HS-5 (cell line): ENCODE measurements at regions not wholly inside any gene's neighbourhood (a gene's known extent, or its start where the extent isn't known, plus 50 kb on each side); places are given as distances from the start of the nearest gene placed in this dataset.

ENCODE experiments used
- DNase-seq: peaks from one replicate; pipeline ENCODE4 v3.0.0-alpha.2; 2012; ENCODE audit warnings: low read depth

DNA sequence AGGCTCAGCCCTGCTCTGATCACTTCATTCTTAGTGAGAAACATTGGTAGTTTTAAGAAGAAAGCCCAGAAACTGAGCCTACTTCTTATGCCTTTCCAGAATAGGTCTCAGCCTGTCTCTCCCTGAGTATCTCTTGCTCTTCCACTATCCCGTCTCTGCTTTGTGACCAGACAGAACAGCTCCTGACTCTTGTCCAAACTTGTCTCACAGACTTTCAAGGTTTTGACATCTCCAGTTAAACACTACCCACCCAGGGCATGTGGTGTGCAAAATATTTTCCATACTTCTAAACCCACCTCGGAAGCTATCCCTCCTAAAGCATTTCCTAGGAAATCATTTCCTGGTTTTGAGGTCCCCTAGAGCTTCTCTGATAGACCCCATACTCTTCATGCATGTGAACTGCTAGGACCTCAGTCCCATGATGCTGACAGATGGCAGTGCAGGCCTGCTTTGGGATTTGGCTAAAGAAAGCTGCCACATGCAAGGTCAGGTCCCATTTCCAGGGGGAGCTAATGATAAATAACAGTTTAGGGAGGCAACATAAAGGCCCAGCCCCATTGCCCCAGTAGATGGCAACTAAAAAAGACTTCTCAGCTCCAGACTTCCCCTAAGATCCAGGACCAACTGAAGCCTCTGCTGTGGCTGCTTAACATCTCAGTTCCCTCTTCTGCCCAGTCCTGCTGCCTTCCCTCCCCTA lies 211.5 kb downstream of the MED10 start:
- no peak for DNase-seq

DNA sequence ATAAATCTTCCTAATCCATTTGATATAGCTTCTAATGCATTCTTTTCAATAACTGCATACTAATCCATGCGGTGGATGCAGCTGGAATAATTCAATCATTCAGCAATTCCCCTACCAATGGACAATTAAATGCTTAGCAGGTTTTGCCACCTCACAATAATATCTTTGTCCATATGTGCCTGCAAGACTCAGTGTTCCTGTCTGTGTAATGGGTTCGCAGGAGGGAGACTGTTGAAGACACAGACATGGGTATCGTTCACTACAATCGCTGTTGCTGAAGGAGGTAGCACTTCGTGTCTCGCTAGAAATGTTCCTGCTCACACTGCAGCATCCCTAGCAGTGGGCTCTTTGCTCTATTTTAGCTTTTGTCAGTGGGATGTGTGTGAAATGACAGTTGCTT lies 214.4 kb downstream of the MED10 start:
- DNase-seq, result no peak

DNA sequence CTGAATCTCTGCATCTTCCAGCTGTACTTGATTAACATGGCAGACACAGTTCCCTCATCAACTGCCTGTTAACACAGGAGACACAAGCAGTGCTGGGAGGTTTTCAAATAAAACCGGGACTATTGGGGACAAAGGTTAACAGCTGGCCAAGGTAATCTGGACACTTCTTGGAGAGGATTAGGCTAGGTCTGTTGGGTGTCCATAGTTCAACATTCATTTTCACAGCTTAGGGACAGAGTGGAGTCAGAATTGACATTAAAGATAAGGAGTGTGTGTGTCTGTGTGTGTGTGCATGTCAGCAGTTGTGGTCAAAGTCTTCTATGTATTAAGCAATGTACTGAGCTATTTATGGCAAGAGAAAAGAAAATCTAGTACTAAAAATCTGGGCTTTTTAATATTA lies 216.2 kb downstream of the MED10 start:
- no peak for DNase-seq

DNA sequence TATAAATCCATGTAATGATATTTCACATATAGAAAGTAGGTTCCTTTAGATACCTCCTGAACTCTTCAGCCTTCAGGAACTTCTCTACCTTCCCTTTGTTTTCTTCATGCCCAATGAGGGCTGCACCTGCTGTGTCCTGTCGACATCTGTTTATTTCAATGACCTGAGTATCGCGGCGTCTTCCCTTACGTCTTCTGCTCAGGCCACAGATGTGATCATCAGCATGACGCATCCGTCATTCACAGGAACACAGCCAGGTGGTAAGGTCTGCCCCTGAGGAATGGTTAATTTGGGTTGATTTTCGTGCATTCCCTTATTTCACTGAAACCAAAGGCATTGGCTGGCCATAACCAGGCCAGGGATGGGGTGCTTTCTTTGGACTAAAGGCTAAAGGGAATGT lies 217.1 kb downstream of the MED10 start:
- no peak for DNase-seq

DNA sequence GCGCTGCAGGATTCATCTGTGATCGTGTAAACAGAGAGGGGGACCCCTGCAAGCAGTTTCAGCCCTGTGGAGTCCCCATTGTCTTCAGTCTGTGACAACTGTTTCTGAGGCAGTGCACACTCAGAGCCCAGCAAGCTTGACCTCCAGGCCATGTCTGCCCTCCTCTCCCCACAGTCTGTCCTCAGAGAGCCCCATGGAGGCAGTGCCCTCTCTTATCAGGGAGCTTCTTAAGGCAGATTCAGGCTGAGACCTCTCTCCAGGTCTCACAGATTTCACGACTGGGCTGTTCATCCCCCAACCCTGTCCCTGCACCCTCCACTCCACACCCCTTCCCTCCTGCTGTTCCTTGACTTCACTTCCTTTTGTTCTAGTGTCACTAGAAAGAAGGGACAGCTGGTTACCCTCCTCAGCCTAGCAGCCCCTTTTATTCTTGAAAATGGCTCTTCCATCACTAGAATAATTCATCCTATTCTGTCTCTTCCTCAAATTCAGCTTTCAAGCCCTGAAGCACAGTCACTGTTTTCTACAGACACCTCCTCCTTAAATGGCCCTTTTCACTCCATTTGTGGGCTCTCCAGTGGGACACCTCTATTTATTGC lies 218.4 kb downstream of the MED10 start:
- DNase-seq, result no peak

DNA sequence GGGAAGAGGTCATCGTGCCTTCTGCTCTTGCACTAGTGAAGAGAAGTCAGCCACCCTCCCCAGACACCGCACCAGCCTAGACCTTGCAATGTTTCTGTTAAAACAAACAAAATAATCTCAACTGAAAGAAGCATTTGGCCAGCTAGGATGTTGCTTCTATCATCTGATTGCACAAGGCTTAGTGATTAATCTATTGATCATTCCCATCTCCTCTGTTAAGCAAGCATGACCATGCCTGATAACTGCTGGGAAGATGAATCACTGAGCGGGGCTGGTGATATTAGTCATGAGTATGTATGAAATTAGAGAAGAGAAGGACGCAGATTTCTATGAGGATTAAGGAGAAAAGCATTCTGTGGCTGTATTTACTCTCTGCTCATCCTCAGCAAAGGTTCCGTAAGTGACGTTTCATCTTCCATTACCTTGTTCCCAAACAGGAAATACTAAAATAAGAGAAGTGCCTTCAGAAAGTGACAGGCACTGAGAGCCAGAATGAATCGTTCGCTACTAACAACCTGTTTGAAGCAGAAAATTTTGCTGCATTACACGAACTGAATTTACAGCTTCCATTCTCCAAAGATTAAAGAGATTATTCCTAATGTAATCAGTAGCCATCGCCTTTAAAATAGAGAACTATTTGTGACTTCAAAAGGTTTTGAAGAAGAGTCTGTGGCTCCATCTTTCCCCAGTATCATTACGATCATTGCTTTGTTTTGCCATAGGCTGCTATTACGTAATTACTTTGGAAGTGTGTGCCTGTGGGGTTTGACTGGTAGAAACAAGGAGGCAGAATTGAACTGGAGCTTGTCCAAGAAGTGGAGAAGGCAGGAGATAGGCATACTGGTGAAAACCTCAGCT lies 219.1 kb downstream of the MED10 start:
- DNase-seq, result peak; percentile 100

DNA sequence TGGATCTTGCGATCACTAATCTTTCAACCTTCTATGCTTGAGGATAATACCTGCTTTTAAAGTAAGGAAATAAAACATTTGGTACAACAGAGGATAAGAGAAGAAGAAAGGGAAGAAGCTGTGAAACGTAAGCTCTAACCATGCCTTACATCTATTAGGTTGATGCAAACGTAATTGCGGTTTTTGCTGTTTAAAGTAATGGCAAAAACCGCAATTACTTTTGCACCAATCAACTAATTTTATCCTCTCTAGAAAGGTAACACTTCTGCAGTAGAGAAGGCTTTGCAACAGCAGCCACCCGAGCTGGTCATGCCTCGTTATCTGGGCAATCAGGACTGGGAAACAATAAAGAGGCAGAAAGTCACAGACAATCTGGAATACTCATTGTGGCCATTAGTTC lies 224.1 kb downstream of the MED10 start:
- DNase-seq, result no peak

DNA sequence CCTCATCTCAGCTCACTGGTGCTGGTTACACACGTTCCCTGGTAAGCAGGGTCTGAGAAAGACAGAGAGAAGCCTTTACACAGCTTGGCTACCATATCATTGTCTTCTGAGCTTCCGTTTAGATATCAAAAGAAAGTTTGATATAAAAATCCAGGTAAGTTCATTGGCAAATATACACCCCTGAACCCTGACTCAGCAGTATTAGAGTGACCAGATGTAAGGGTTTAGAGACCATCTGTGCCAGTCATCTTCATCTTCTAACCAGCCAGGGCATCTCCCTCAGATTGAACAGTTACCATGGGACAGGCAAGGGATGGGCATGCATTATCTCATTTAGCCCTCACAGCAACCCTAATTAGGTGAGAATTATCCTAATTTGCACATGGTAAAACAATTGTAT lies 232.1 kb downstream of the MED10 start:
- no peak for DNase-seq

DNA sequence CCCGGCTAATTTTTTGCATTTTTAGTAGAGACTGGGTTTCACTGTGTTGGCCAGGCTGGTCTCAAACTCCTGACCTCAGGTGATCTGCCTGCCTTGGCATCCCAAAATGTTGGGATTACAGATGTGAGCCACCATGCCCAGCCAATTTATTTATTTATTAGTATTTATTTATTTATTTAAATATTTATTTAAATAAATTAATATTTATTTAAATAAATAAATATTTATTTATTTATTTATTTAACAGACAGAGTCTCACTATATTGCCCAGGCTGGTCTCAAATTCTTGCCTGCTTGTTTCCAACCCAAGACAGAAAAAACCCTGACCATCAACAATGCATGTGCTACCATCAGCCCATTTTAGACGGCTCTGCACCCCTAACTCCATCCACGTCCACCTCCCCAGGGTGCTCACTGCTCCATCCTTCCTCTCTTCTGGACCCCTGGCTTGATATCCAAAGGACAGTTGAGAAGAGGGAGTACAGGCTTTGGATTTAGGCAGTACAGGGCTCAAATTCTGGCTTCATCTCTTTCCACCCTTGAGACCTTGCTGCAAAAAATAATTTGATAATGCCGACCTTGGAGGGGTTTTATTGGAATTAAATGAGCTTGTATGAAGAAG lies 232.6 kb downstream of the MED10 start:
- DNase-seq, result no peak

DNA sequence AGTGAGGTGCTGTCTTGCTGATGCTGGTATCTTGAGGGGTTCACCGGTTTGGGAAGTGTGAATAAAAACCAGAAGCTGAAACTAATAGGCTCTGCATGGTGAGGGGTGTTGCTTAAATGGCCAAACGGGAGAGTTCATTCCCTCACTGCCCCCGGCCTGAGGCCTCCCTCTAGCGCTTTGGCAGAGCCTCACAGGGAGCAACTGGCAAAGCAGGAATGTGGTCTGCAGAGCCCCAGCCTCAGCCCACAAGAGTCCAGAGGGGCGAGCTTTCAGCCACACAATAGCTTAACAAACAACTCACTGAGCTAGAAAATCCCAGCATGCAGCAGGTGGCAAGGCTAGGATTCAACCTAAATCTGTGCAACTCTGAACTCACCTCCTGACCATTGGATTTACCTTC lies 234.8 kb downstream of the MED10 start:
- no peak for DNase-seq

DNA sequence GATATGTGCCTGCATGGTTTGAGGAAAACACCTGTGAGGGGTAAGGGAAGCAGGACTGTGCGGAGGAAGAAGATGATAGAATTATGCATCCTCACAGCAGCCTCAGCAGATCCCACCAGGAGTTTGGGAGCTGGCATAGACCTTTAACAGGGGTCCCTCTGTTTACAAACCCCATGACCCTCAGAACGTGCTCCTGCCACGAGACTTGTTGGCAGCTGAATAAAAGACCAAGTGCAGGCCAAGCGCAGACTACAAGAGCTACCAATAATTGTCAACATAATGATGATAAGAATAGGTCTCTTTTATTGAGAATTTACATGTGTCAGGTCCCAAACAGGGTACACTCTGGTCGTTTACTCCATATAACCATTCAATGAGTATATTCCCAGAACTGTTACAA lies 236.0 kb downstream of the MED10 start:
- no peak for DNase-seq

DNA sequence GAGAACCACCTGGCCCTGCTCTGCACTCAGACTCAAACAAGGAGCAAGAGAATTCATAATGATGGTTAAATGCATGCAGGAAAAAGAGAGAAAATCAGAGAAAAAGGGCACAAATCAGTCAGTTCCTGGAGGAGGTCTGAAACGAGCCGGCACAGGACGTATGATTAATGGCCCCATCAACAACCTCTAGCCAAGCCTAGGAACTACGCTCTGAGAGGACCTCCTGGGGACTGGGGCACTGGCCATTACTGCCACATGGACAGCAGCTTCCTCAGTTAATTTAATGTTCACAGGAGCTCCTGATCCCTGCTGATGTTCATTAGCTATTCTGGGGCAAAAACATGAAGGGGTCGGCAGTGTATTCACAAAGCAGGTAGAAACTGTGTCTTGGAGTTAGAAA lies 238.1 kb downstream of the MED10 start:
- DNase-seq, result no peak

DNA sequence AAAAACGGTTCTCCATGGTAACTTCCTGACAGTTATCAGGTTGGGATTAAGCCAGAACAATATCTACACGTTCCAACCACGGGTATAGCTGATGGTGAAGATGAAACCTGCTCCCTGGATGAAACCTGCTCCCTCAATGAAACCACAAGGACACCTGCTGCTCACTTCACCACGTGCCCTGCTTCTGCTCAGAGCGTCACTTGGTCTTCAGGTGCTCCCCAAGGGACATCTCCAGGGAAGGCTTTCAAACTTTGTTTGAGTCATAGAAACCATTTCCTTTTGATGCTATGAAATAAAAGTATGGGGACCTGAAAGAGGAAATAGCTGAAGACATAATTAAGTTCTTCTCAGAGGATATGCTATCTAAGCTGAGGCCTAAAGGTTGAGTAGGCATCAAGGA lies 242.4 kb downstream of the MED10 start:
- no peak for DNase-seq

DNA sequence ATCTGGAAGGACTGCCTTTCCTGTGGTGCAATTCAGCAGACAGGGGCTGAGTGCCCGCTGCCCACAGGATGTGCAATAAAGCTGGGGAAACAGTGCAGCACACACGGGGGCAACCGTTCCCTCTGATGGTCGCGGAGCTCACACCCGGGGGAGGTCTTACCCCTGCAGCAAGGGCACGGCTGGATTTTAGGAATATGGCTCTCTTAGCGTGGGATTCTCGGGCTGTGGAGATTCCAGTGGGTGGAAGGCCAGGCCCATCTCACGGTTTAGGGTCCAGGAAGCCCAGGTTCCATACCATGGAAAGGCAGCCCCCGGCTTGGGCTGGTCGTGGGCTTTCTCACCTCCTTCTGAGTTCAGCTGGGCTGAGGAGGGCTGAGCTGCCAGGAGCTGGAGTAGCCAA lies 244.1 kb downstream of the MED10 start:
- DNase-seq, result no peak

DNA sequence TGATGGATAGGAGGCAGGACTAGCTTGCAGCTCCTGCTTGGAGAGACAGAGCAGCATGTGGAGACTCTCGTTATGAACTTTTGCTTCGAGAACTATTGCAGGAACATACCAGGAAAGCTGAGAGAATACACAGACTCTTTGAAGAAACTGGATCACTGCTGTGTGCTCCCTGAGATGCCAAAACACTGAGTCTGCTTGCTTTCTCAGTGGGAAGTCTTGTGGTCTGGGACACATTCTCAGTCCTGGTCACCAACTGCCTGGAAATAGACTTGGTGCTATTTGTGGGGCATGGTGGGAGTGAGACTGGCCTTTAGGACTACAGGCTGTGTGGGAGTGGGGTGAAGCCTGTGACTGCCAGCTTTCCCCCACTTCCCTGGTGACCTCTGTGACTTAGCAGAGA lies 252.6 kb downstream of the MED10 start:
- DNase-seq, result no peak

DNA sequence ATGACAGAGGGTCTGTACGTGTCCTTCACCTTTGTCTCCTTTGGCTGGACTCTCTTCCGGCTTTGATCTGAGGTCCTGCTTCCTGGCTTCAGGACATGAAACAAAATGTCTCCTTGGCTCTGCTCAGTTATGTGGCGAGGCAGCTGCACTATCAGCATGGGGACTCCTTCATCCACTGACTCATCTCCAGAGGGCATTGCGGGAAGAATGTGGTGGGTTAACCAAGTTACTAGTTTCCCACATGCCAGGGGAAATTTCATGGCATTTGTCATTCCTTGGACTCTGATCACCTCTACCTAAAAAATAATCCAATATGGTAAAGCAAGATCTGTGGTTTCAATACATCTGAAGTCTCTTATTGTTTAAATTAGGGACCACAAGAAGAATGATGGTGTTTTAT lies 259.7 kb downstream of the MED10 start:
- DNase-seq, result no peak

DNA sequence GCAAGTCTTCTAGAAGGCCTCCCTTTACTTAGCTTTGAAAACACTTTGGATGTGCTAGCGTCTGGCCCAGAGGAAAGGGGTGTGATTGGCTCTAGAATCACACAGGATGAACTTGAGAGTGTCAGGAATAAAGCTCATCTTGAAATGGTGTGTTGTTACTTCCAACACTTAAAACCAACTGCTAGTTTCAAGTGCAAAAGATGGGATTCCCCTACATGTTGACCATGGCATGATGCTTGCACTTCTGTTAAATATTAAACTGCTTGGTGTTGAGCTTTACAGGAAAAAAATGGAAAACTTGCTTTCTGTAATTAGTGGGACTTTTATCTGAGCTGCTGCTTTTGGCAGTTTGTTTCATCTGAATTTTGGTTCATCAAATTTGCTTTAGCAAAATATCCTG lies 261.1 kb downstream of the MED10 start:
- DNase-seq, result no peak

DNA sequence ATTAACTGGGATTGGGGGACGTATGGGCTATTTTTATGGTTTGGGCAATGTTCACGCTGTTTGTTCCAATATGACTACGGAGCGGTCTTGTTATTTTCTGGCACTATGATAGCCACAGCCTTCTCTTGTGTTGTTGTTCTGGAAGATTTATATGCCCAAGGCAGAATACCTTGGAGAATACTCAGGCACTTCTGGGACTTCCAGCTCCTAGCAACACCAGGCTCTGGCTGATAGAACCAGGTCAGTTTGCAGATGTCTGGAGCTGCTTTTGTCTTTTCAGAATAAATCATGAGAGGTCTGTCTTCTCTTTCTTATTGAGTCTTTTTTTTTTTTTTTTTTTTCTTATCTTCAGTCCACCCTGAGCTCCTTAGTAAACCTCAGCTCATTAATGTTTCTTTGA lies 262.5 kb downstream of the MED10 start:
- no peak for DNase-seq

DNA sequence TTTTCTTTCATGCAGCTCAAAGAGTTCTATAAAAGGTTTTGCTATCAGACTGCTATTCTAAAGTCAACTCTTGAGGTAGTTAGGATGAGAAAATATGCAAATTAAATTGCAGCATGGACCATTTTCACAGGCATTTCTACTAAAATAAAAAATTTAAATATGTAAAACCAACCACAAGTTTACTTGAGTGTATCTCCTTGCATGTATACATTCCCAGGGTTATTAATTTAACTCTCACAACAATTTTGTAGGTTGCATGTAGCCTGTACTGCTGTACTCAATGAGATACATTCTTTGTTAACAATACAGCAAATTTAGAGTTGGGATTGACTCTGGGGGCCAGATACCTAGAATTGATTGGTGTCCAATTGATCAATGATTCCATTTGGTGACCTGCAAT lies 265.8 kb downstream of the MED10 start:
- DNase-seq, result no peak

DNA sequence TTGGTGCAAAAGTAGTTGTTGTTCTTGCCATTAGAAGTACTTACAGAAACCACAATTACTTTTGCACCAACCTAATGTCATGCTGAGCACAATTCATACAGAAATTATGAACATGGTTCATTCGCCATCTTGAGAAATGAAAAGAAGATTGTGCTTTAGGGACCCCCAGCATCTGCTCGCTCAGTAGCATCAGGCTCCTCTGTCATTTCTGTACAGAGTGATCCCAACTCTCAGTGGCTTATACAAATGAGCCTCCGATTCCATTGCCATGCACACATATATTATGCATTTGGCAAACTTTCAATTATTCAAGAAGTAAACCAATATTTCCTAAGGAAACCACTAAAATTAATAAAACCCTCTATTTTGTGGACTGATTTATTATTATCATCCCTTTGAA lies 266.2 kb downstream of the MED10 start:
- no peak for DNase-seq

DNA sequence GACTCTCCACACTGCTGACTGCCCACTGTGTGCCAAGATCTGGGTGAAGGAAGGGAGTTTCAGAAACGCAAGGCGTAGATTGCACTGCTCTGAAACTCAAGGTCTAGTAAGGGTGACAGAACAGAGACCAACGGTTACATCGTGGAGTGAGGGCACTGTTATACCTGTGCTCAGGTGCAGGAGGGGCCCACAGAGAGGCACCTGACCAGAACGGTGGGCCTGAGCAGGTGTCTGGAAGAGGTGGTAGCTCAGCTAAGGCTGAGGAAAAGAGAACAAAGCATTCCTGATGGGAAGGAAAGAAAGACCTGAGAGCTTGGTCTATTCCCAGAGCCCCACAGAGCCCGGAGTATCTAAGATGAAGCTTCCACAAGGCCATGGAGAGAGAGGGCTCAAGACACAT lies 267.2 kb downstream of the MED10 start:
- no peak for DNase-seq

DNA sequence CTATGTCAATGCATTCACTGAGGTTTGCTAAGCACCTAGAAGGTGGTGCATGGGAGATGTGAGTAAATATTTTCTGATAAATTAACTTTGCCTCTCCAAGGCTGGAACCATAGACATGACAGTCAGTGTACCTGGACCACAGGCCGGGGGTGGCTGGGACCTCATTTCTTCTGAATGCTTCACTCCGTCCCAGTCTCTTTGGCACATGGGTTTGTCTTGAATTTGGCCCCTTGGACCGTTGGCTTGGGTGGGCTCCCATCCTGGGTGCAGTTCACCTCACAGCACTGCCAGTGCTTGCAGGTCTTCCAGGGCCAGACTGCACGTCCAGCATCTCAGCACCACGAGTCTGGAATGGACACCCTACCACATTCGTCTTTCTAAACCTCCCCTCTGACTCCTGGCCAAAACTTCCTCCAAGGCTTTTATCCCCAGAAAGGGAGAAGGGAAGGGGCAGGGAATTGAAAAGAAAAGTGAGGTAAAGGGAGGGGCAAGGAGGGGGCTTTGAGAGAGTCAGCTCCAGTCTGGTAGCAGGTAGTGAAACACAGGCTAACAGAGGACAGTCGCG lies 267.8 kb downstream of the MED10 start:
- DNase-seq, result no peak
